ENCODE measurements at regions not wholly inside any gene's neighbourhood (a gene's known extent, or its start where the extent isn't known, plus 50 kb on each side); places are given as distances from the start of the nearest gene placed in this dataset.

DNA sequence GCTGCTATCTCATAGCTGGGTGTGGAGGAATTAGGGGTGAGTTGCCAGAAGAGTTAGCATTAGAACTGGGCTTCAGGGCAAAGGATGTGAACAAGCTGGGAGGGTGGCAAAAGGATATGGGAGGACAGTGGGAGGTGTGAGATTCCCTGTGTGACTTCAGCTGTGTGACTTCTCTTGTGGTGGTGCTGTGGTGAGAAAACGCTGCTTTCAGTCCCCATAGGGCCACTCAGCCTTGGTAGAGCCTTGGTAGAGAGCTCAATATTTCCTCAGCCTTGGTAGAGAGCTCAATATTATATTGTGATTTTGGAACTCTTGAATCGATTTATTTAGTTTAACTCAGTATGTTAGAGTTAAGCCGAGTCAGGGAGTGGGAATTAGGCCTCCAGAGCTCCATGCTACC is 499.7 kb downstream of the EDEM1 start:
- TF ChIP-seq RARB (CRISPR knock-in tag; IDR thresholded peaks at IDR 0.05) (no peak), POU6F1 (CRISPR knock-in tag; IDR thresholded peaks at IDR 0.05; ENCODE audit: borderline replicate concordance, low read depth) (no peak), TOX (CRISPR knock-in tag; IDR thresholded peaks at IDR 0.05; ENCODE audit: borderline replicate concordance) (no peak), BACH2 (CRISPR knock-in tag; IDR thresholded peaks at IDR 0.05; ENCODE audit: borderline replicate concordance) (no peak), CREB5 (CRISPR knock-in tag; IDR thresholded peaks at IDR 0.05; ENCODE audit: low read depth) (no peak), CSDC2 (CRISPR knock-in tag; IDR thresholded peaks at IDR 0.05) (no peak), ZNF565 (CRISPR knock-in tag; conservative IDR thresholded peaks at IDR 0.05; ENCODE audit: low read depth) (no peak)
- TF ChIP-seq, protein P1, sequence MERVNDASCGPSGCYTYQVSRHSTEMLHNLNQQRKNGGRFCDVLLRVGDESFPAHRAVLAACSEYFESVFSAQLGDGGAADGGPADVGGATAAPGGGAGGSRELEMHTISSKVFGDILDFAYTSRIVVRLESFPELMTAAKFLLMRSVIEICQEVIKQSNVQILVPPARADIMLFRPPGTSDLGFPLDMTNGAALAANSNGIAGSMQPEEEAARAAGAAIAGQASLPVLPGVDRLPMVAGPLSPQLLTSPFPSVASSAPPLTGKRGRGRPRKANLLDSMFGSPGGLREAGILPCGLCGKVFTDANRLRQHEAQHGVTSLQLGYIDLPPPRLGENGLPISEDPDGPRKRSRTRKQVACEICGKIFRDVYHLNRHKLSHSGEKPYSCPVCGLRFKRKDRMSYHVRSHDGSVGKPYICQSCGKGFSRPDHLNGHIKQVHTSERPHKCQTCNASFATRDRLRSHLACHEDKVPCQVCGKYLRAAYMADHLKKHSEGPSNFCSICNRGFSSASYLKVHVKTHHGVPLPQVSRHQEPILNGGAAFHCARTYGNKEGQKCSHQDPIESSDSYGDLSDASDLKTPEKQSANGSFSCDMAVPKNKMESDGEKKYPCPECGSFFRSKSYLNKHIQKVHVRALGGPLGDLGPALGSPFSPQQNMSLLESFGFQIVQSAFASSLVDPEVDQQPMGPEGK (CRISPR knock-in tag; IDR thresholded peaks at IDR 0.05; ENCODE audit: borderline replicate concordance): no peak
